GM21528 (cell line): ENCODE measurements at regions not wholly inside any gene's neighbourhood (a gene's known extent, or its start where the extent isn't known, plus 50 kb on each side); places are given as distances from the start of the nearest gene placed in this dataset.

Experiments
- ATAC-seq: cut with Tn5 transposase; IDR thresholded peaks from one replicate; pipeline ENCODE4 v1.9.1; 2021; ENCODE audit warnings: mild to moderate bottlenecking, moderate library complexity; ENCODE audit not compliant: unreplicated experiment, low FRiP score

- no peak for ATAC-seq
Measured at GRCh38 chr5:157914151-157914788, 55.3 kb upstream of the CLINT1 start.

- ATAC-seq: no peak
Measured at GRCh38 chr5:157913575-157913974, 54.6 kb upstream of the CLINT1 start.

GRCh38 chr5:157912621-157913325 is 53.8 kb upstream of the CLINT1 start:
- peak; percentile 89 for ATAC-seq

- no peak for ATAC-seq
Measured at GRCh38 chr5:157911568-157911967, 52.6 kb upstream of the CLINT1 start.
